ENCODE measurements at regions not wholly inside any gene's neighbourhood (a gene's known extent, or its start where the extent isn't known, plus 50 kb on each side); places are given as distances from the start of the nearest gene placed in this dataset.

GRCh38 chr6:104349191-104349590, 510.5 kb downstream of the HACE1 start:
- no peaks in the 10 kb centered on the region for H3K27me3 ChIP-seq (ENCODE audit: control insufficient read depth, insufficient read depth, low read length, poor library complexity, severe bottlenecking)
- no peak for TF ChIP-seq CTCF (conservative IDR thresholded peaks at IDR 0.05)
- peaks cover 13% of the 10 kb centered on the region for H3K9me3 ChIP-seq (ENCODE audit: control insufficient read depth, low read length)
- Mint-ChIP-seq H3K36me3 (ENCODE audit: low read depth) (peaks cover under 1% of the 10 kb centered on the region), H3K4me3 (no peak overlapping the region), H3K27me3 (ENCODE audit: insufficient read depth) (no peaks in the 10 kb centered on the region), H3K9me3 (peaks cover 14% of the 10 kb centered on the region), H3K27ac (no peak overlapping the region), H3K4me1 (no peaks in the 10 kb centered on the region)
- 98 to 100% methylated on average over 2 to 4 of the region's 4 CpGs for WGBS, 2 experiments (ENCODE audit: insufficient coverage in 1 of 2, insufficient read length in 1 of 2)
- no peaks in the 10 kb centered on the region for H3K4me1 ChIP-seq (ENCODE audit: control insufficient read depth, insufficient read depth, low read length)
- no peak overlapping the region for H3K9ac ChIP-seq (ENCODE audit: extremely low read depth, low read length, poor library complexity, severe bottlenecking)
- H3K36me3 ChIP-seq (ENCODE audit: control insufficient read depth, insufficient read depth, low read length) = no peaks in the 10 kb centered on the region
- no peak overlapping the region for H3K27ac ChIP-seq (ENCODE audit: low read depth, low read length)
- H3K4me3 ChIP-seq (ENCODE audit: low read length) = no peak overlapping the region
- DNase-seq = no peak

GRCh38 chr6:104344223-104344622, 515.5 kb downstream of the HACE1 start:
- Histone ChIP-seq H3K4me1 (ENCODE audit: control insufficient read depth, insufficient read depth, low read length) (no peaks in the 10 kb centered on the region), H3K36me3 (ENCODE audit: control insufficient read depth, insufficient read depth, low read length) (no peaks in the 10 kb centered on the region), H3K27ac (ENCODE audit: low read depth, low read length) (no peak overlapping the region), H3K27me3 (ENCODE audit: control insufficient read depth, insufficient read depth, low read length, poor library complexity, severe bottlenecking) (no peaks in the 10 kb centered on the region), H3K9me3 (ENCODE audit: control insufficient read depth, low read length) (peaks cover 21% of the 10 kb centered on the region), H3K4me3 (ENCODE audit: low read length) (no peak overlapping the region), H3K9ac (ENCODE audit: extremely low read depth, low read length, poor library complexity, severe bottlenecking) (no peak overlapping the region)
- no peak for DNase-seq
- Mint-ChIP-seq H3K4me1 (no peaks in the 10 kb centered on the region), H3K36me3 (ENCODE audit: low read depth) (peaks cover 3% of the 10 kb centered on the region), H3K4me3 (no peak overlapping the region), H3K27ac (no peak overlapping the region), H3K27me3 (ENCODE audit: insufficient read depth) (no peaks in the 10 kb centered on the region), H3K9me3 (peaks cover 24% of the 10 kb centered on the region)
- TF ChIP-seq CTCF (conservative IDR thresholded peaks at IDR 0.05) = no peak
- 91 to 100% methylated on average over 1 to 2 of the region's 2 CpGs for whole genome bisulfite sequencing, 2 experiments (ENCODE audit: insufficient coverage in 1 of 2, insufficient read length in 1 of 2)

- H3K36me3 ChIP-seq (ENCODE audit: control insufficient read depth, insufficient read depth, low read length) = no peaks in the 10 kb centered on the region
- H3K9ac ChIP-seq (ENCODE audit: extremely low read depth, low read length, poor library complexity, severe bottlenecking) = no peak overlapping the region
- Mint-ChIP-seq H3K4me1 (peaks cover 10% of the 10 kb centered on the region), H3K4me3 (no peak overlapping the region), H3K27ac (no peak overlapping the region), H3K36me3 (ENCODE audit: low read depth) (no peaks in the 10 kb centered on the region), H3K9me3 (peaks cover 4% of the 10 kb centered on the region), H3K27me3 (ENCODE audit: insufficient read depth) (no peaks in the 10 kb centered on the region)
- H3K4me1 ChIP-seq (ENCODE audit: control insufficient read depth, insufficient read depth, low read length) = peaks cover 5% of the 10 kb centered on the region
- DNase-seq = no peak
- 80 to 92% methylated on average over 1 to 2 of the region's 4 CpGs for WGBS, 2 experiments (ENCODE audit: insufficient coverage in 1 of 2, insufficient read length in 1 of 2)
- no peak overlapping the region for H3K27ac ChIP-seq (ENCODE audit: low read depth, low read length)
- H3K27me3 ChIP-seq (ENCODE audit: control insufficient read depth, insufficient read depth, low read length, poor library complexity, severe bottlenecking) = no peaks in the 10 kb centered on the region
- peaks cover under 1% of the 10 kb centered on the region for H3K9me3 ChIP-seq (ENCODE audit: control insufficient read depth, low read length)
- H3K4me3 ChIP-seq (ENCODE audit: low read length) = no peak overlapping the region
- no peak for TF ChIP-seq CTCF (conservative IDR thresholded peaks at IDR 0.05)
Observed at GRCh38 chr6:104332364-104332763, 527.4 kb downstream of the HACE1 start.
